Glomerular endothelial cell (primary cell): ENCODE measurements at regions not wholly inside any gene's neighbourhood (a gene's known extent, or its start where the extent isn't known, plus 50 kb on each side); places are given as distances from the start of the nearest gene placed in this dataset.
"Not testable (repeated sequence)": the region's sequence is repeated elsewhere in the genome, so short reads cannot be mapped to it uniquely, and the experiment has no call there.

ENCODE experiments used
- DNase-seq: peaks from one replicate; pipeline ENCODE4 v3.0.0-alpha.2; 2011; ENCODE audit warnings: low read depth, low spot score; ENCODE audit errors: extremely low read depth

- DNase-seq: no peak
Measured at GRCh38 chr3:94472511-94472910, 409.6 kb downstream of the NSUN3 start.

- no peak for DNase-seq
Measured at GRCh38 chr3:94481226-94481898, 418.5 kb downstream of the NSUN3 start.

GRCh38 chr3:94482686-94483085 lies 419.8 kb downstream of the NSUN3 start:
- DNase-seq: no peak

GRCh38 chr3:94483403-94483802 lies 420.5 kb downstream of the NSUN3 start:
- no peak for DNase-seq

- no peak for DNase-seq
Measured at GRCh38 chr3:94494992-94495391, 432.1 kb downstream of the NSUN3 start.

- no peak for DNase-seq
Measured at GRCh38 chr3:94500146-94500545, 437.3 kb downstream of the NSUN3 start.

GRCh38 chr3:94507354-94507753 lies 444.5 kb downstream of the NSUN3 start:
- DNase-seq: not testable (repeated sequence)

GRCh38 chr3:94512876-94513275 lies 450.0 kb downstream of the NSUN3 start:
- DNase-seq: no peak

GRCh38 chr3:94513600-94513999 lies 450.7 kb downstream of the NSUN3 start:
- no peak for DNase-seq

- DNase-seq: no peak
Measured at GRCh38 chr3:94515983-94516382, 453.1 kb downstream of the NSUN3 start.

GRCh38 chr3:94520364-94520763 lies 457.5 kb downstream of the NSUN3 start:
- DNase-seq: no peak

- DNase-seq: no peak
Measured at GRCh38 chr3:94522488-94522887, 459.6 kb downstream of the NSUN3 start.

GRCh38 chr3:94524102-94524919 lies 461.4 kb downstream of the NSUN3 start:
- DNase-seq: no peak

GRCh38 chr3:94525043-94525442 lies 462.2 kb downstream of the NSUN3 start:
- DNase-seq: no peak

GRCh38 chr3:94529816-94530215 lies 467.0 kb downstream of the NSUN3 start:
- DNase-seq: no peak

- DNase-seq: no peak
Measured at GRCh38 chr3:94532951-94533350, 470.1 kb downstream of the NSUN3 start.

- DNase-seq: no peak
Measured at GRCh38 chr3:94539937-94540336, 477.1 kb downstream of the NSUN3 start.

GRCh38 chr3:94543161-94543560 lies 480.3 kb downstream of the NSUN3 start:
- no peak for DNase-seq

- no peak for DNase-seq
Measured at GRCh38 chr3:94544131-94544789, 481.4 kb downstream of the NSUN3 start.

- no peak for DNase-seq
Measured at GRCh38 chr3:94548581-94549316, 485.9 kb downstream of the NSUN3 start.

GRCh38 chr3:94561094-94561493 lies 498.2 kb downstream of the NSUN3 start:
- DNase-seq: no peak
